IPS-20b (cell line): ENCODE measurements at regions not wholly inside any gene's neighbourhood (a gene's known extent, or its start where the extent isn't known, plus 50 kb on each side); places are given as distances from the start of the nearest gene placed in this dataset.

Source experiments
- H3K27ac ChIP-seq: one replicate; pipeline ENCODE4 v1.5.1; 2013; ENCODE audit warnings: low read length
- H3K27me3 ChIP-seq: 2 replicates; pipeline ENCODE4 v1.6.1; 2013; ENCODE audit warnings: mild to moderate bottlenecking, low read length, inconsistent platforms; ENCODE audit not compliant: insufficient read depth
- H3K36me3 ChIP-seq: 2 replicates; pipeline ENCODE4 v1.6.1; 2013; ENCODE audit warnings: low read depth, mild to moderate bottlenecking, inconsistent platforms, low read length, moderate library complexity; ENCODE audit not compliant: insufficient read depth
- H3K4me1 ChIP-seq: 2 replicates; pipeline ENCODE4 v1.6.1; 2013; ENCODE audit warnings: mild to moderate bottlenecking, control low read depth, inconsistent platforms, low read length, moderate library complexity; ENCODE audit not compliant: insufficient read depth
- H3K4me3 ChIP-seq: 2 replicates; pipeline ENCODE4 v1.5.1; 2013; ENCODE audit warnings: mild to moderate bottlenecking, low read length, inconsistent platforms
- H3K9ac ChIP-seq: 2 replicates; pipeline ENCODE4 v1.6.1; 2013; ENCODE audit warnings: low read depth, mild to moderate bottlenecking, inconsistent platforms, low read length, moderate library complexity
- H3K9me3 ChIP-seq: 2 replicates; pipeline ENCODE4 v1.6.1; 2013; ENCODE audit warnings: mild to moderate bottlenecking, low read depth, low read length, inconsistent platforms; ENCODE audit not compliant: insufficient read depth

GRCh38 chr6:164034602-164035140 lies 620.2 kb downstream of the QKI start:
- Histone ChIP-seq H3K27me3 (no peaks in the 10 kb centered on the region), H3K27ac (no peak overlapping the region), H3K9ac (no peak overlapping the region), H3K4me3 (no peak overlapping the region), H3K4me1 (no peaks in the 10 kb centered on the region), H3K36me3 (no peaks in the 10 kb centered on the region), H3K9me3 (no peaks in the 10 kb centered on the region)

DNA sequence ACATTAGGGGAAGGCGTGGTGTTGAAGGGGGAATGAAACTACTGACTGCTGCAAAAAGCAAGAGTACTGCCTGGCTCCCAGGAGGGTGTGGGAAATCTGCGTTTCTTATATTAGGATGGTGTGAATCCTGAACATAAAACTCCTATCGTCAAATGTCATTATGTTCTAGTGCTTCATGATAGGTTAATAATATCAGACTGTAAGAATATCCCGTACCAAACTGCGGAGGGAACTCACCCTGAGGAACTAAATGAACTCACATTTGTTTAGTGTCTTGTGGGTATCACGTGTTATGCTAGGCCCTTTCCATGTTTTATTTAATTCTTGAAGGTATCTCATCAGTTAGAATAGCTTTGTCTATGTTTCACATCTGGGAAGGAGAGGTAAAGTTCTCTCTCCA lies 610.7 kb downstream of the QKI start:
- no peaks in the 10 kb centered on the region for H3K4me1 ChIP-seq
- no peaks in the 10 kb centered on the region for H3K27me3 ChIP-seq
- H3K9ac ChIP-seq = no peak overlapping the region
- H3K36me3 ChIP-seq = no peaks in the 10 kb centered on the region
- H3K9me3 ChIP-seq = no peaks in the 10 kb centered on the region
- no peak overlapping the region for H3K4me3 ChIP-seq
- no peak overlapping the region for H3K27ac ChIP-seq

GRCh38 chr6:164023535-164023934 lies 609.0 kb downstream of the QKI start:
- Histone ChIP-seq H3K9me3 (no peaks in the 10 kb centered on the region), H3K36me3 (no peaks in the 10 kb centered on the region), H3K4me1 (no peaks in the 10 kb centered on the region), H3K27ac (no peak overlapping the region), H3K9ac (no peak overlapping the region), H3K27me3 (no peaks in the 10 kb centered on the region), H3K4me3 (no peak overlapping the region)

DNA sequence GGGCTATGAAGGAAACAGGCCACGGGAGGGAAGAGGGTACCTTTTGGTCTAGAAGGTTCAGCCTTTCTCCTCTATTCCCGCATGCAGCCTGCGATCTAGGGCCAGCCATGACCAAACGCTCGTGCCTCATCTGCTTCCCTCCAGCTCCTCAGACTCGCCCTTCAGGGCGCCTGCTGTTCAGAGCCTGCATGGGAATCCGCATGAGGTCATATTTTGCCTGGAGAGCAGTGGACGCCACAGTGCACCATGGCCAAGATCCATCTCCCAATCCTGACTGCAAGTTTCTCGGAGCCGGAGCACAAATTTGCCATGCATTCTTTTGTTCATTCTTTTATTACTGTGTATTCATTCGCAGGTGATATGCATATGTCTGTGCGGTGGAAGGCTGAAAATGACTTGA lies 608.1 kb downstream of the QKI start:
- Histone ChIP-seq H3K27me3 (no peaks in the 10 kb centered on the region), H3K9me3 (no peaks in the 10 kb centered on the region), H3K36me3 (no peaks in the 10 kb centered on the region), H3K9ac (no peak overlapping the region), H3K4me1 (no peaks in the 10 kb centered on the region), H3K27ac (no peak overlapping the region), H3K4me3 (no peak overlapping the region)

- H3K4me1 ChIP-seq = no peaks in the 10 kb centered on the region
- no peaks in the 10 kb centered on the region for H3K36me3 ChIP-seq
- no peak overlapping the region for H3K9ac ChIP-seq
- H3K9me3 ChIP-seq = no peaks in the 10 kb centered on the region
- no peak overlapping the region for H3K4me3 ChIP-seq
- H3K27me3 ChIP-seq = no peaks in the 10 kb centered on the region
- H3K27ac ChIP-seq = no peak overlapping the region
Measured at GRCh38 chr6:164021589-164022250, 607.2 kb downstream of the QKI start.

GRCh38 chr6:164020142-164020541 lies 605.6 kb downstream of the QKI start:
- no peaks in the 10 kb centered on the region for H3K36me3 ChIP-seq
- no peak overlapping the region for H3K4me3 ChIP-seq
- H3K27me3 ChIP-seq = no peaks in the 10 kb centered on the region
- peaks cover 4% of the 10 kb centered on the region; the same call in 1 of the 2 replicates for H3K4me1 ChIP-seq
- H3K9me3 ChIP-seq = no peaks in the 10 kb centered on the region
- H3K9ac ChIP-seq = no peak overlapping the region
- H3K27ac ChIP-seq = no peak overlapping the region

DNA sequence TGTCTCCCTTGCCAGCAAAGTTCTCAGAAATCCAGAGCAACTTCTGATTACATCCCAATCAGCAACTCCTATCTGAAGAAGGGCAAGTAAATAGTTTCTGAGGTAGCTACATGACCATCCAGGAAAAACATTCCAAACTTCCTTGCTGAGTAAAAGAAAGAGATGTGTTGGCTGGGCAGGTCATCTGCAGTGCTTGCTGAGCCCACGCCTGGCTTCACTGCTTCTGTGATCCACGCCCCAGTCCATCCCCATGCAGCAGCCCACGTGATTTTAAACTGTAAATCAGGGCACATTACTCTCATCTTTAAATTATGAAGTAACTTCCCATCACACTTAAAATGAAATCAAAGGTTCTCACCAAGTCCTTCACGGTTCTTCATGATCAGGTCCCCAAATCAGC lies 603.6 kb downstream of the QKI start:
- Histone ChIP-seq H3K36me3 (no peaks in the 10 kb centered on the region), H3K27me3 (no peaks in the 10 kb centered on the region), H3K9me3 (no peaks in the 10 kb centered on the region), H3K4me1 (peaks cover 11% of the 10 kb centered on the region; the same call in 1 of the 2 replicates), H3K27ac (no peak overlapping the region), H3K4me3 (no peak overlapping the region), H3K9ac (no peak overlapping the region)

DNA sequence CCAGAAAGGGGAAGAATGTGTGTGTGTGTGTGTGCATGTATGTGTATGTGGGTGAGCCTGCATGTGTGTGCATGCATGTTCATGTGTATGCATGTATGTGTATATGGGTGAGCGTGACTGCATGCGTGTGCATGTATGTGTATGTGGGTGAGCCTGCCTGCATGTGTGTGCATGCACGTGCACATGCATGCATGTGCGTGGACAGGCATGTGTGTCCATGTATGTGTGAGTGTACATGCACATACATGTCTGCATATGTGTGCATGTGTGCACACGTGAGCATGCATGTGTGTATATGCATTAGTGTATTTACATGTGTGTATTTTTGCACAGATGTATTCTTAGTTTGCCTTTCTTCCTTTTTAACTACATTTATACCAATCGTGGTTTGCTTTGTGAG lies 601.5 kb downstream of the QKI start:
- Histone ChIP-seq H3K9ac (no peak overlapping the region), H3K9me3 (no peaks in the 10 kb centered on the region), H3K4me1 (peaks cover 11% of the 10 kb centered on the region; the same call in 1 of the 2 replicates), H3K36me3 (no peaks in the 10 kb centered on the region), H3K27ac (no peak overlapping the region), H3K27me3 (no peaks in the 10 kb centered on the region), H3K4me3 (no peak overlapping the region)

DNA sequence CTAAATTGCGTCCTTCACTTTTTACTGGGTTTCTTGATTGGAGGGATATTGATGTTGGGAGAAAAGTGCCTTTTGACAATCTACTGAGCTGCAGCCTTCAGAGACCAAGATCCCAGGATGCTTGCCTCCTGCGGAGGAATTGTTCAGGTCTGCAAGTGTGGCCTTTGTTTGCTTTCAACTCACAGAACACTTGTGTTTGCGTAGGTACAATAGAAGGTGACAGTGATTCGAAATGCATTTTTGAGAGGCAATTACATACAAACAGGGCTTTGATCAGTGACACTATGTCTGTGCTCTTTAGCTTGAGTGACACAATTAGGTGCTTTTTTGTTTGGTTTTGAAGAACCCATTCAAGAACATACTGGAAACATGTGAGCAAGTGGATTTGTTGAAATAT lies 600.6 kb downstream of the QKI start:
- Histone ChIP-seq H3K4me1 (peaks cover 19% of the 10 kb centered on the region; the same call in 1 of the 2 replicates), H3K9me3 (no peaks in the 10 kb centered on the region), H3K27me3 (no peaks in the 10 kb centered on the region), H3K36me3 (no peaks in the 10 kb centered on the region), H3K9ac (no peak overlapping the region), H3K4me3 (no peak overlapping the region), H3K27ac (no peak overlapping the region)

GRCh38 chr6:164014346-164015087 lies 600.0 kb downstream of the QKI start:
- H3K9ac ChIP-seq = no peak overlapping the region
- H3K36me3 ChIP-seq = no peaks in the 10 kb centered on the region
- H3K9me3 ChIP-seq = no peaks in the 10 kb centered on the region
- H3K27me3 ChIP-seq = no peaks in the 10 kb centered on the region
- no peak overlapping the region for H3K4me3 ChIP-seq
- peaks cover 19% of the 10 kb centered on the region; the same call in 1 of the 2 replicates for H3K4me1 ChIP-seq
- no peak overlapping the region for H3K27ac ChIP-seq

GRCh38 chr6:164013480-164014208 lies 599.1 kb downstream of the QKI start:
- Histone ChIP-seq H3K9ac (no peak overlapping the region), H3K27me3 (no peaks in the 10 kb centered on the region), H3K36me3 (no peaks in the 10 kb centered on the region), H3K27ac (no peak overlapping the region), H3K4me3 (no peak overlapping the region), H3K9me3 (no peaks in the 10 kb centered on the region), H3K4me1 (peaks cover 19% of the 10 kb centered on the region; the same call in 1 of the 2 replicates)
